ENCODE measurements at regions not wholly inside any gene's neighbourhood (a gene's known extent, or its start where the extent isn't known, plus 50 kb on each side); places are given as distances from the start of the nearest gene placed in this dataset.
"Not testable (repeated sequence)": the region's sequence is repeated elsewhere in the genome, so short reads cannot be mapped to it uniquely, and the experiment has no call there.

GRCh38 chr2:239873656-239874635 is 151.2 kb downstream of the NDUFA10 start:
- H3K27ac ChIP-seq (ENCODE audit: low read depth, low read length), result no peak overlapping the region
- no peaks in the 10 kb centered on the region for H3K36me3 ChIP-seq (ENCODE audit: insufficient read depth, low read length)
- no peak overlapping the region for H3K4me3 ChIP-seq (ENCODE audit: low read length)
- no peak overlapping the region for H3K9ac ChIP-seq (ENCODE audit: low read depth, low read length)
- H3K4me1 ChIP-seq (ENCODE audit: insufficient read depth, low read length), result no peaks in the 10 kb centered on the region
- H3K27me3 ChIP-seq (ENCODE audit: insufficient read depth, low read length), result no peaks in the 10 kb centered on the region
- H3K9me3 ChIP-seq (ENCODE audit: insufficient read depth, low read depth, low read length), result no peaks in the 10 kb centered on the region
- 90% methylated on average over 28 of the region's 28 CpGs for WGBS

GRCh38 chr2:239871481-239872435 is 153.4 kb downstream of the NDUFA10 start:
- no peak overlapping the region for H3K4me3 ChIP-seq (ENCODE audit: low read length)
- H3K4me1 ChIP-seq (ENCODE audit: insufficient read depth, low read length), result no peaks in the 10 kb centered on the region
- peaks cover 17% of the 10 kb centered on the region; the same call in 1 of the 2 replicates for H3K9me3 ChIP-seq (ENCODE audit: insufficient read depth, low read depth, low read length)
- H3K9ac ChIP-seq (ENCODE audit: low read depth, low read length), result no peak overlapping the region
- no peaks in the 10 kb centered on the region for H3K36me3 ChIP-seq (ENCODE audit: insufficient read depth, low read length)
- 91% methylated on average over 14 of the region's 15 CpGs for WGBS
- H3K27me3 ChIP-seq (ENCODE audit: insufficient read depth, low read length), result no peaks in the 10 kb centered on the region
- no peak overlapping the region for H3K27ac ChIP-seq (ENCODE audit: low read depth, low read length)

- WGBS, result 87% methylated on average over 12 of the region's 12 CpGs
- Histone ChIP-seq H3K4me3 (ENCODE audit: low read length) (no peak overlapping the region), H3K9ac (ENCODE audit: low read depth, low read length) (no peak overlapping the region), H3K36me3 (ENCODE audit: insufficient read depth, low read length) (no peaks in the 10 kb centered on the region), H3K4me1 (ENCODE audit: insufficient read depth, low read length) (no peaks in the 10 kb centered on the region), H3K27ac (ENCODE audit: low read depth, low read length) (no peak overlapping the region), H3K27me3 (ENCODE audit: insufficient read depth, low read length) (no peaks in the 10 kb centered on the region), H3K9me3 (ENCODE audit: insufficient read depth, low read depth, low read length) (peaks cover 19% of the 10 kb centered on the region; the same call in 1 of the 2 replicates)
These were observed 154.3 kb downstream of the NDUFA10 start for GRCh38 chr2:239870863-239871262.

- H3K4me3 ChIP-seq (ENCODE audit: low read length), result no peak overlapping the region
- peaks cover 19% of the 10 kb centered on the region; the same call in 1 of the 2 replicates for H3K9me3 ChIP-seq (ENCODE audit: insufficient read depth, low read depth, low read length)
- no peaks in the 10 kb centered on the region for H3K27me3 ChIP-seq (ENCODE audit: insufficient read depth, low read length)
- no peak overlapping the region for H3K9ac ChIP-seq (ENCODE audit: low read depth, low read length)
- H3K36me3 ChIP-seq (ENCODE audit: insufficient read depth, low read length), result no peaks in the 10 kb centered on the region
- WGBS, result 94% methylated on average over 12 of the region's 12 CpGs
- H3K27ac ChIP-seq (ENCODE audit: low read depth, low read length), result no peak overlapping the region
- H3K4me1 ChIP-seq (ENCODE audit: insufficient read depth, low read length), result no peaks in the 10 kb centered on the region
These were observed 154.9 kb downstream of the NDUFA10 start for GRCh38 chr2:239870276-239870675.

GRCh38 chr2:239869272-239870155 is 155.6 kb downstream of the NDUFA10 start:
- Histone ChIP-seq H3K4me3 (ENCODE audit: low read length) (no peak overlapping the region), H3K9ac (ENCODE audit: low read depth, low read length) (no peak overlapping the region), H3K36me3 (ENCODE audit: insufficient read depth, low read length) (no peaks in the 10 kb centered on the region), H3K4me1 (ENCODE audit: insufficient read depth, low read length) (no peaks in the 10 kb centered on the region), H3K9me3 (ENCODE audit: insufficient read depth, low read depth, low read length) (peaks cover 19% of the 10 kb centered on the region; the same call in 1 of the 2 replicates), H3K27me3 (ENCODE audit: insufficient read depth, low read length) (no peaks in the 10 kb centered on the region), H3K27ac (ENCODE audit: low read depth, low read length) (no peak overlapping the region)
- 94% methylated on average over 29 of the region's 29 CpGs for WGBS

- H3K27ac ChIP-seq (ENCODE audit: low read depth, low read length), result no peak overlapping the region
- H3K27me3 ChIP-seq (ENCODE audit: insufficient read depth, low read length), result no peaks in the 10 kb centered on the region
- H3K9ac ChIP-seq (ENCODE audit: low read depth, low read length), result no peak overlapping the region
- 90% methylated on average over 4 of the region's 4 CpGs for WGBS
- no peaks in the 10 kb centered on the region for H3K36me3 ChIP-seq (ENCODE audit: insufficient read depth, low read length)
- H3K4me1 ChIP-seq (ENCODE audit: insufficient read depth, low read length), result no peaks in the 10 kb centered on the region
- no peak overlapping the region for H3K4me3 ChIP-seq (ENCODE audit: low read length)
- peaks cover 19% of the 10 kb centered on the region; the same call in 1 of the 2 replicates for H3K9me3 ChIP-seq (ENCODE audit: insufficient read depth, low read depth, low read length)
These were observed 156.5 kb downstream of the NDUFA10 start for GRCh38 chr2:239868556-239869181.

GRCh38 chr2:239866778-239867177 is 158.4 kb downstream of the NDUFA10 start:
- H3K4me3 ChIP-seq (ENCODE audit: low read length), result no peak overlapping the region
- WGBS, result 95% methylated on average over 3 of the region's 3 CpGs

GRCh38 chr2:239866350-239866749 is 158.8 kb downstream of the NDUFA10 start:
- no peak overlapping the region for H3K9ac ChIP-seq (ENCODE audit: low read depth, low read length)
- H3K36me3 ChIP-seq (ENCODE audit: insufficient read depth, low read length), result no peaks in the 10 kb centered on the region
- H3K4me1 ChIP-seq (ENCODE audit: insufficient read depth, low read length), result peaks cover 9% of the 10 kb centered on the region
- peaks cover 19% of the 10 kb centered on the region; the same call in 1 of the 2 replicates for H3K9me3 ChIP-seq (ENCODE audit: insufficient read depth, low read depth, low read length)
- no peaks in the 10 kb centered on the region for H3K27me3 ChIP-seq (ENCODE audit: insufficient read depth, low read length)
- H3K27ac ChIP-seq (ENCODE audit: low read depth, low read length), result no peak overlapping the region
- H3K4me3 ChIP-seq (ENCODE audit: low read length), result no peak overlapping the region
- 98% methylated on average over 1 of the region's 1 CpG for WGBS

More at GRCh38 chr2:239866778-239867177, 158.4 kb downstream of the NDUFA10 start:
- Histone ChIP-seq H3K36me3 (ENCODE audit: insufficient read depth, low read length) (no peaks in the 10 kb centered on the region), H3K27ac (ENCODE audit: low read depth, low read length) (no peak overlapping the region), H3K27me3 (ENCODE audit: insufficient read depth, low read length) (no peaks in the 10 kb centered on the region), H3K4me1 (ENCODE audit: insufficient read depth, low read length) (peaks cover 9% of the 10 kb centered on the region), H3K9ac (ENCODE audit: low read depth, low read length) (no peak overlapping the region), H3K9me3 (ENCODE audit: insufficient read depth, low read depth, low read length) (peaks cover 19% of the 10 kb centered on the region; the same call in 1 of the 2 replicates)

GRCh38 chr2:239865856-239866255 is 159.3 kb downstream of the NDUFA10 start:
- WGBS, result 92% methylated on average over 5 of the region's 5 CpGs
- H3K27me3 ChIP-seq (ENCODE audit: insufficient read depth, low read length), result not testable (repeated sequence)

More at GRCh38 chr2:239865856-239866255, 159.3 kb downstream of the NDUFA10 start:
- H3K9me3 ChIP-seq (ENCODE audit: insufficient read depth, low read depth, low read length), result peaks cover 19% of the 10 kb centered on the region; the same call in 1 of the 2 replicates
- H3K4me3 ChIP-seq (ENCODE audit: low read length); H3K27ac ChIP-seq (ENCODE audit: low read depth, low read length); H3K9ac ChIP-seq (ENCODE audit: low read depth, low read length); H3K4me1 ChIP-seq (ENCODE audit: insufficient read depth, low read length); H3K36me3 ChIP-seq (ENCODE audit: insufficient read depth, low read length): not testable (repeated sequence)

All from HUES64 (cell line).